SK-N-SH (cell line): ENCODE measurements at regions not wholly inside any gene's neighbourhood (a gene's known extent, or its start where the extent isn't known, plus 50 kb on each side); places are given as distances from the start of the nearest gene placed in this dataset.

ENCODE experiments used
- CTCF ChIA-PET: fragments of 300-600, 350-600 bp; formaldehyde crosslinking; extraction: SDS; loops from one replicate; lab custom pipeline; 2021; lab: Yijun Ruan, JAX
- POLR2A ChIA-PET: fragments of 350-600 bp; sonication (Branson Sonifier 250); formaldehyde crosslinking; extraction: SDS; loops from one replicate; lab custom pipeline; 2020; ENCODE audit warnings: antibody characterized with exemption, inconsistent platforms; lab: Yijun Ruan, JAX
- DNase-seq: peaks from one replicate; pipeline ENCODE4 v3.0.0; 2012
- H2AFZ ChIP-seq: fragments of 200-600 bp; sonication (generic); 2 replicates; pipeline ENCODE4 v1.8.1; 2016; ENCODE audit warnings: antibody characterized with exemption, mild to moderate bottlenecking, low read depth
- H3F3A ChIP-seq: fragments of 200-600 bp; sonication (generic); replicated peaks from 2 replicates; pipeline ENCODE3; 2016; ENCODE audit warnings: antibody characterized with exemption, mild to moderate bottlenecking; ENCODE audit not compliant: insufficient read depth
- H3K27ac ChIP-seq, 2 experiments: fragments of 200-500 bp in 1 of 2; fragments of 200-600 bp in 1 of 2; sonication (Bioruptor generic) in 1 of 2; sonication (generic), shearing (Covaris generic) in 1 of 2; 2 replicates each; pipeline versions ENCODE4 v1.5.1 to v1.6.1; 2014 to 2016; ENCODE audit warnings: low read depth in 2 of 2, inconsistent platforms in 1 of 2, low read length in 1 of 2, mild to moderate bottlenecking in 1 of 2, mixed read lengths in 1 of 2
- H3K27me3 ChIP-seq: fragments of 200-600 bp; sonication (generic), shearing (Covaris generic); 2 replicates; pipeline ENCODE4 v1.6.1; 2016; ENCODE audit warnings: mixed run types; ENCODE audit not compliant: insufficient read depth
- H3K36me3 ChIP-seq, 2 experiments: fragments of 200-500 bp in 1 of 2; fragments of 200-600 bp in 1 of 2; sonication (Bioruptor generic) in 1 of 2; sonication (generic) in 1 of 2; replicated peaks in 1 of 2; 2 replicates each; pipeline versions ENCODE3 to v1.5.1; 2014 to 2016; ENCODE audit warnings: low read length in 1 of 2, mild to moderate bottlenecking in 1 of 2; ENCODE audit not compliant: insufficient read depth in 2 of 2, control insufficient read depth in 1 of 2
- H3K4me1 ChIP-seq, 2 experiments: fragments of 200-500 bp in 1 of 2; fragments of 200-600 bp in 1 of 2; sonication (Bioruptor generic) in 1 of 2; sonication (generic), shearing (Covaris generic) in 1 of 2; 2 replicates each; pipeline versions ENCODE4 v1.5.1 to v1.6.1; 2014 to 2016; ENCODE audit warnings: low read depth in 1 of 2, low read length in 1 of 2, mixed run types in 1 of 2; ENCODE audit not compliant: insufficient read depth in 2 of 2, control insufficient read depth in 1 of 2
- H3K4me2 ChIP-seq: fragments of 200-600 bp; sonication (generic), shearing (Covaris generic); 2 replicates; pipeline ENCODE4 v1.6.1; 2017; ENCODE audit warnings: mixed run types
- H3K4me3 ChIP-seq, 2 experiments: fragments of 200-500 bp in 1 of 2; fragments of 200-600 bp in 1 of 2; sonication (Bioruptor generic) in 1 of 2; sonication (generic), shearing (Covaris generic) in 1 of 2; 2 replicates each; pipeline versions ENCODE4 v1.5.1 to v1.8.1; 2014 to 2016; ENCODE audit warnings: low read depth in 2 of 2, inconsistent platforms in 1 of 2, low read length in 1 of 2, mild to moderate bottlenecking in 1 of 2, mixed read lengths in 1 of 2, moderate library complexity in 1 of 2
- H3K79me2 ChIP-seq: fragments of 200-600 bp; sonication (generic); 2 replicates; pipeline ENCODE4 v1.8.1; 2017; ENCODE audit warnings: mild to moderate bottlenecking; ENCODE audit not compliant: insufficient read depth
- H3K9ac ChIP-seq: fragments of 200-600 bp; sonication (generic); 2 replicates; pipeline ENCODE4 v1.6.1; 2017; ENCODE audit warnings: mixed run types
- H3K9me2 ChIP-seq: fragments of 200-600 bp; sonication (generic); 2 replicates; pipeline ENCODE4 v1.6.1; 2017; ENCODE audit warnings: mixed run types
- H3K9me3 ChIP-seq: fragments of 200-600 bp; sonication (generic); 2 replicates; pipeline ENCODE4 v1.6.1; 2017; ENCODE audit warnings: mixed run types, mild to moderate bottlenecking, moderate library complexity
- H4K20me1 ChIP-seq: fragments of 200-600 bp; sonication (generic); 2 replicates; pipeline ENCODE4 v1.6.1; 2017; ENCODE audit warnings: mild to moderate bottlenecking, mixed run types; ENCODE audit not compliant: insufficient read depth
- CHD2 ChIP-seq: fragments of 150-350 bp; IDR thresholded peaks from 2 replicates; pipeline ENCODE4 v1.6.1; 2018; ENCODE audit warnings: low read length; ENCODE audit not compliant: partially characterized antibody
- EP300 ChIP-seq, 2 experiments: IDR thresholded peaks; 2 replicates each; pipeline versions ENCODE4 v1.4.0 to v1.6.1; 2012; ENCODE audit warnings: borderline replicate concordance in 1 of 2, low read depth in 1 of 2, low read length in 1 of 2
- FOSL2 ChIP-seq: IDR thresholded peaks from 2 replicates; pipeline ENCODE4 v1.4.0; 2012; ENCODE audit warnings: low read depth, mild to moderate bottlenecking, moderate library complexity, borderline replicate concordance
- GABPA ChIP-seq: IDR thresholded peaks from 2 replicates; pipeline ENCODE4 v1.4.0; 2012; ENCODE audit warnings: low read depth, mild to moderate bottlenecking
- JUND ChIP-seq: IDR thresholded peaks from 2 replicates; pipeline ENCODE4 v1.4.0; 2012
- MEF2A ChIP-seq: IDR thresholded peaks from 2 replicates; pipeline ENCODE4 v1.4.0; 2012; ENCODE audit warnings: low read depth, borderline replicate concordance
- NFIC ChIP-seq: IDR thresholded peaks from 2 replicates; pipeline ENCODE4 v1.4.0; 2012; ENCODE audit warnings: borderline replicate concordance
- RAD21 ChIP-seq: IDR thresholded peaks from 2 replicates; pipeline ENCODE4 v1.6.1; 2012; ENCODE audit warnings: mild to moderate bottlenecking, low read length
- RXRA ChIP-seq: IDR thresholded peaks from 2 replicates; pipeline ENCODE4 v1.4.0; 2012; ENCODE audit warnings: low read depth, mild to moderate bottlenecking, borderline replicate concordance
- TCF12 ChIP-seq: IDR thresholded peaks from 2 replicates; pipeline ENCODE4 v1.4.0; 2012
- TEAD4 ChIP-seq: IDR thresholded peaks from 2 replicates; pipeline ENCODE4 v1.4.0; 2012; ENCODE audit warnings: mild to moderate bottlenecking, borderline replicate concordance; ENCODE audit not compliant: insufficient read depth
- YY1 ChIP-seq: IDR thresholded peaks from 2 replicates; pipeline ENCODE4 v1.4.0; 2012; ENCODE audit warnings: low read depth, mild to moderate bottlenecking
- WGBS: methylation state at CpG from one replicate; pipeline ENCODE4 v1.1.6; 2017; ENCODE audit warnings: low lambda C conversion rate; 5-methylcytosine and 5-hydroxymethylcytosine counted together
- TF ChIP-seq, protein P1 (sequence below): fragments of 150-350 bp; IDR thresholded peaks from 2 replicates; pipeline ENCODE4 v1.6.1; 2016; ENCODE audit warnings: mild to moderate bottlenecking, low read depth, low read length
- TF ChIP-seq, protein P2 (sequence below): IDR thresholded peaks from 2 replicates; pipeline ENCODE4 v1.4.0; 2012; ENCODE audit warnings: low read depth
- TF ChIP-seq, protein P3 (sequence below): IDR thresholded peaks from 2 replicates; pipeline ENCODE4 v1.4.0; 2012; ENCODE audit warnings: low read depth, borderline replicate concordance
- TF ChIP-seq, protein P4 (sequence below): IDR thresholded peaks from 2 replicates; pipeline ENCODE4; 2012
- TF ChIP-seq, protein P5 (sequence below): fragments of 200-600 bp; sonication (generic); IDR thresholded peaks from 2 replicates; pipeline ENCODE4 v1.6.1; 2017; ENCODE audit warnings: antibody characterized with exemption, mild to moderate bottlenecking, moderate library complexity

DNA sequence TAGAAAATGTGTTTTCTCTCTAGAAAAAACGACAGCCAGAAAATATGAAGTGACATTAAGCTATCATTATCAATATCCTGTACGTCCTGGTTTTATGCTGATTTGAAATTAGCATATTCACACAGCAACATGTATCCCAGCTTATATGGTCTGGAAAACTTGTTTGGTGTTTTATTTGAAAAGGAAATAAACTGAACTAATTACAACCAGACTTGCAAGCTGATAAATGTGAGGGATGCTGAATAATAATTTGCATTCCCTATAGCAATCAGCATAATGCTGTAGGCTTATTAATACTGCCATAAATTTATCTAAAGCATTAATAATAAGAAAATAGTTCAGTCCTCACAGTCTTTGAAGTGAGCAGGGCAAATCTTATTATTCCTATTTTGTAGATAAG is 336.9 kb upstream of the UMPS start:
- H2AFZ ChIP-seq, result no peak overlapping the region
- 39% methylated on average over 2 of the region's 2 CpGs for WGBS
- no peak for TF ChIP-seq CHD2
- no peak for TF ChIP-seq TEAD4
- TF ChIP-seq, protein P1, sequence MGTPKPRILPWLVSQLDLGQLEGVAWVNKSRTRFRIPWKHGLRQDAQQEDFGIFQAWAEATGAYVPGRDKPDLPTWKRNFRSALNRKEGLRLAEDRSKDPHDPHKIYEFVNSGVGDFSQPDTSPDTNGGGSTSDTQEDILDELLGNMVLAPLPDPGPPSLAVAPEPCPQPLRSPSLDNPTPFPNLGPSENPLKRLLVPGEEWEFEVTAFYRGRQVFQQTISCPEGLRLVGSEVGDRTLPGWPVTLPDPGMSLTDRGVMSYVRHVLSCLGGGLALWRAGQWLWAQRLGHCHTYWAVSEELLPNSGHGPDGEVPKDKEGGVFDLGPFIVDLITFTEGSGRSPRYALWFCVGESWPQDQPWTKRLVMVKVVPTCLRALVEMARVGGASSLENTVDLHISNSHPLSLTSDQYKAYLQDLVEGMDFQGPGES, result no peak
- TF ChIP-seq TCF12, result no peak
- TF ChIP-seq MEF2A, result no peak
- no peak for TF ChIP-seq GABPA
- TF ChIP-seq, protein P2, sequence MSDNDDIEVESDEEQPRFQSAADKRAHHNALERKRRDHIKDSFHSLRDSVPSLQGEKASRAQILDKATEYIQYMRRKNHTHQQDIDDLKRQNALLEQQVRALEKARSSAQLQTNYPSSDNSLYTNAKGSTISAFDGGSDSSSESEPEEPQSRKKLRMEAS, result no peak
- TF ChIP-seq, all 33 proteins: peak for 0
- ChIA-PET CTCF (interaction anchor here (1.8 kb wide), 1 partner anchor 42 kb away, joined by 4 read pairs; no protein-coding TSS in a partner anchor), POLR2A (no interaction called here)
- no peaks in the 10 kb centered on the region for H3K27me3 ChIP-seq
- no peaks in the 10 kb centered on the region for H4K20me1 ChIP-seq
- no peak overlapping the region for H3K9ac ChIP-seq
- H3K79me2 ChIP-seq, result no peaks in the 10 kb centered on the region
- H3K9me2 ChIP-seq, result no peaks in the 10 kb centered on the region
- no peaks in the 10 kb centered on the region for H3K9me3 ChIP-seq
- no peak overlapping the region for H3K4me3 ChIP-seq
- no peaks in the 10 kb centered on the region for H3F3A ChIP-seq
- H3K4me2 ChIP-seq, result no peak overlapping the region
- DNase-seq, result no peak
- peak overlapping the region in 1 of 2 experiments; percentile 34; a peak in 1 of 4 replicates for H3K27ac ChIP-seq
- peaks cover 0 to 32% of the 10 kb centered on the region in 2 experiments; a peak in 3 of 4 replicates for H3K4me1 ChIP-seq
- peaks cover 12 to 17% of the 10 kb centered on the region in 2 experiments for H3K36me3 ChIP-seq

DNA sequence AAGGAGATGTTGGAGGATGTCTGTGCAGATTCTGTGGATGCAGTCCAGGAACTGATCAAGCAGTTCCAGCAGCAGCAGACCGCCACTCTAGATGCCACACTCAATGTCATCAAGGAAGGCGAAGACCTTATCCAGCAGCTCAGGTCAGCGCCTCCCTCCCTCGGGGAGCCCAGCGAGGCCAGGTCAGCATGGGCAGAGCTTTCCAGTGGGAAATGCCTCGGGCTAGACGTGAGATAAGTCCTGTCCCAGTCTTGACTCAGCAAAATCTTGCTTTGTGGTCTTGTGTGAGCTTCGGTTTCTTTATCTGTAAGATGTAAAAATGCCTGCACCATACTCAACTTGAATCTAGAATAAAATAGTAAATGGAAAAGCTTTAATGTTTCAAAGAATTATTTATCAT is 335.1 kb upstream of the UMPS start:
- WGBS, result 82% methylated on average over 7 of the region's 8 CpGs
- CTCF ChIA-PET, result interaction anchor here (1.1 to 1.2 kb wide), 2 partner anchors 42 to 73 kb away, joined by 3 read pairs; no protein-coding TSS in a partner anchor
- no peak overlapping the region for H3K9ac ChIP-seq

More for the DNA sequence above, 335.1 kb upstream of the UMPS start:
- H2AFZ ChIP-seq, result no peak overlapping the region
- TF ChIP-seq JUND (no peak), EP300 (IDR thresholded peaks at IDR 0.05; ENCODE audit: borderline replicate concordance in 1 of 2, low read depth in 1 of 2, low read length in 1 of 2) (no peak), FOSL2 (no peak), NFIC (no peak), RAD21 (no peak), RXRA (no peak), YY1 (no peak), GABPA (no peak)
- TF ChIP-seq, protein P3, sequence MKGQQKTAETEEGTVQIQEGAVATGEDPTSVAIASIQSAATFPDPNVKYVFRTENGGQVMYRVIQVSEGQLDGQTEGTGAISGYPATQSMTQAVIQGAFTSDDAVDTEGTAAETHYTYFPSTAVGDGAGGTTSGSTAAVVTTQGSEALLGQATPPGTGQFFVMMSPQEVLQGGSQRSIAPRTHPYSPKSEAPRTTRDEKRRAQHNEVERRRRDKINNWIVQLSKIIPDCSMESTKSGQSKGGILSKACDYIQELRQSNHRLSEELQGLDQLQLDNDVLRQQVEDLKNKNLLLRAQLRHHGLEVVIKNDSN, result no peak
- TF ChIP-seq, protein P4, sequence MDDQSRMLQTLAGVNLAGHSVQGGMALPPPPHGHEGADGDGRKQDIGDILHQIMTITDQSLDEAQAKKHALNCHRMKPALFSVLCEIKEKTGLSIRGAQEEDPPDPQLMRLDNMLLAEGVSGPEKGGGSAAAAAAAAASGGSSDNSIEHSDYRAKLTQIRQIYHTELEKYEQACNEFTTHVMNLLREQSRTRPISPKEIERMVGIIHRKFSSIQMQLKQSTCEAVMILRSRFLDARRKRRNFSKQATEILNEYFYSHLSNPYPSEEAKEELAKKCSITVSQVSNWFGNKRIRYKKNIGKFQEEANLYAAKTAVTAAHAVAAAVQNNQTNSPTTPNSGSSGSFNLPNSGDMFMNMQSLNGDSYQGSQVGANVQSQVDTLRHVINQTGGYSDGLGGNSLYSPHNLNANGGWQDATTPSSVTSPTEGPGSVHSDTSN, result no peak
- TF ChIP-seq, protein P5, sequence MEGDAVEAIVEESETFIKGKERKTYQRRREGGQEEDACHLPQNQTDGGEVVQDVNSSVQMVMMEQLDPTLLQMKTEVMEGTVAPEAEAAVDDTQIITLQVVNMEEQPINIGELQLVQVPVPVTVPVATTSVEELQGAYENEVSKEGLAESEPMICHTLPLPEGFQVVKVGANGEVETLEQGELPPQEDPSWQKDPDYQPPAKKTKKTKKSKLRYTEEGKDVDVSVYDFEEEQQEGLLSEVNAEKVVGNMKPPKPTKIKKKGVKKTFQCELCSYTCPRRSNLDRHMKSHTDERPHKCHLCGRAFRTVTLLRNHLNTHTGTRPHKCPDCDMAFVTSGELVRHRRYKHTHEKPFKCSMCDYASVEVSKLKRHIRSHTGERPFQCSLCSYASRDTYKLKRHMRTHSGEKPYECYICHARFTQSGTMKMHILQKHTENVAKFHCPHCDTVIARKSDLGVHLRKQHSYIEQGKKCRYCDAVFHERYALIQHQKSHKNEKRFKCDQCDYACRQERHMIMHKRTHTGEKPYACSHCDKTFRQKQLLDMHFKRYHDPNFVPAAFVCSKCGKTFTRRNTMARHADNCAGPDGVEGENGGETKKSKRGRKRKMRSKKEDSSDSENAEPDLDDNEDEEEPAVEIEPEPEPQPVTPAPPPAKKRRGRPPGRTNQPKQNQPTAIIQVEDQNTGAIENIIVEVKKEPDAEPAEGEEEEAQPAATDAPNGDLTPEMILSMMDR, result no peak
- POLR2A ChIA-PET, result no interaction called here
- H3K9me3 ChIP-seq, result no peaks in the 10 kb centered on the region
- no peaks in the 10 kb centered on the region for H3F3A ChIP-seq
- H4K20me1 ChIP-seq, result no peaks in the 10 kb centered on the region
- H3K27ac ChIP-seq, result peak overlapping the region in 1 of 2 experiments; percentile 96; a peak in 2 of 4 replicates
- H3K36me3 ChIP-seq, result peaks cover 19 to 24% of the 10 kb centered on the region in 2 experiments
- peaks cover 0 to 36% of the 10 kb centered on the region in 2 experiments; a peak in 2 of 4 replicates for H3K4me1 ChIP-seq
- DNase-seq, result no peak
- no peaks in the 10 kb centered on the region for H3K27me3 ChIP-seq
- no peak overlapping the region for H3K4me3 ChIP-seq
- H3K4me2 ChIP-seq, result no peak overlapping the region
- no peaks in the 10 kb centered on the region for H3K79me2 ChIP-seq
- no peaks in the 10 kb centered on the region for H3K9me2 ChIP-seq
